OCI-LY7 (cell line): ENCODE measurements at regions not wholly inside any gene's neighbourhood (a gene's known extent, or its start where the extent isn't known, plus 50 kb on each side); places are given as distances from the start of the nearest gene placed in this dataset.

Experiments used
- EZH2phosphoT487 ChIP-seq: fragments of 200-600 bp; sonication (generic); IDR thresholded peaks from 2 replicates; pipeline ENCODE4 v1.6.1; 2018; ENCODE audit warnings: low read depth, borderline replicate concordance, mild to moderate bottlenecking, mixed run types, antibody characterized with exemption, low read length, moderate library complexity, mixed read lengths
- TF ChIP-seq, protein P1 (sequence below): fragments of 200-600 bp; sonication (generic); conservative IDR thresholded peaks from 2 replicates; pipeline ENCODE4 v1.5.1; 2014; ENCODE audit warnings: mild to moderate bottlenecking, antibody characterized with exemption, low read length, moderate library complexity, mixed read lengths

DNA sequence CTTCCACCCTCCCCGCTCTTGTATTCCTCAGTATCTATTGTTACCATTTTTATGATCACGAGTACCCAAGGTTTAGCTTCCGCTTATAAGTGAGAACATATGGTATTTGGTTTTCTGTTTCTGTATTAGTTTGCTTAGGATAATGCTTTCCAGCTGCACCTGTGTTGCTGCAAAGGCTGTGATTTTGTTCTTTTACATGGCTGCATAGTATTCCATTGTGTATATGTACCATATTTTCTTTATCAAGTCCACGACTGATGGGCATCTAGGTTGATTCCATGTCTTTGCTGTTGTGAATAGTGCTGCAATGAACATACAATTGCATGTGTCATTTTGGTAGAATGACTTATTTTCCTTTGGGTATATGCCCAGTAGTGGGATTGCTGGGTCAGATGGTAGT, 79.7 kb upstream of the EFCAB3 start:
- TF ChIP-seq, protein P1, sequence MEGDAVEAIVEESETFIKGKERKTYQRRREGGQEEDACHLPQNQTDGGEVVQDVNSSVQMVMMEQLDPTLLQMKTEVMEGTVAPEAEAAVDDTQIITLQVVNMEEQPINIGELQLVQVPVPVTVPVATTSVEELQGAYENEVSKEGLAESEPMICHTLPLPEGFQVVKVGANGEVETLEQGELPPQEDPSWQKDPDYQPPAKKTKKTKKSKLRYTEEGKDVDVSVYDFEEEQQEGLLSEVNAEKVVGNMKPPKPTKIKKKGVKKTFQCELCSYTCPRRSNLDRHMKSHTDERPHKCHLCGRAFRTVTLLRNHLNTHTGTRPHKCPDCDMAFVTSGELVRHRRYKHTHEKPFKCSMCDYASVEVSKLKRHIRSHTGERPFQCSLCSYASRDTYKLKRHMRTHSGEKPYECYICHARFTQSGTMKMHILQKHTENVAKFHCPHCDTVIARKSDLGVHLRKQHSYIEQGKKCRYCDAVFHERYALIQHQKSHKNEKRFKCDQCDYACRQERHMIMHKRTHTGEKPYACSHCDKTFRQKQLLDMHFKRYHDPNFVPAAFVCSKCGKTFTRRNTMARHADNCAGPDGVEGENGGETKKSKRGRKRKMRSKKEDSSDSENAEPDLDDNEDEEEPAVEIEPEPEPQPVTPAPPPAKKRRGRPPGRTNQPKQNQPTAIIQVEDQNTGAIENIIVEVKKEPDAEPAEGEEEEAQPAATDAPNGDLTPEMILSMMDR: no peak
- no peak for TF ChIP-seq EZH2phosphoT487
